ENCODE measurements at regions not wholly inside any gene's neighbourhood (a gene's known extent, or its start where the extent isn't known, plus 50 kb on each side); places are given as distances from the start of the nearest gene placed in this dataset.

DNA sequence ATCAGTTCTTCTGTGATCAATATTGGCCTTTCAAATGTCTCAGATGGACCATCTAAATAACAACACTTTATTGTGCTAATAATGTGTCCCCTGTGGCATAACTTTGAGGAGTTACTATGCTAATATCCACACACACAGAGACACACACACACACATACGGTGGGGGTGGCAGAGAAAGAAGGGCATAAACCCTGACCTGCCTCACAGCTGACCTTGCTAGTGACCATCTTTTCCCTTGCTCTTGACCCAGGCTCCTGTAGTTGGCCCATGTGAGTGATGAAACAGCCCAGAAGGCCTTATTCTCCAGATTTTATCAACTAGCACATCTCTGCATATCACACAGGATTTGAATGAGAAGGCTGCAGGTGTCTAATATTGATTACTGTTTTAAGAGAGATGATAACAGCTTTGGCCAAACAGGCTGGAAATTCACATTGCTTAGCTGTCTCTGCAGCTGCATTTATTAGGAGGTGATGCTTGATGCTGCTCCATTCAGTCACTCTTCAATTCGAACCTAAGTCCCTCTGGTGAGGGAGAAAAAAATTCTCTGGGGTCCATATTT, 176.4 kb downstream of the ACTR3 start:
- TF ChIP-seq POLR2AphosphoS5 (IDR thresholded peaks at IDR 0.05; ENCODE audit: low read depth, low read length) (no peak), SIN3A (IDR thresholded peaks at IDR 0.05; ENCODE audit: borderline replicate concordance, insufficient read depth, low read length) (no peak)
